SKM-1 (cell line): ENCODE measurements at regions not wholly inside any gene's neighbourhood (a gene's known extent, or its start where the extent isn't known, plus 50 kb on each side); places are given as distances from the start of the nearest gene placed in this dataset.

ENCODE experiments used
- DNase-seq: peaks from one replicate; lab custom pipeline; 2025; ENCODE audit not compliant: unreplicated experiment; lab: John Stamatoyannopoulos, UW

DNA sequence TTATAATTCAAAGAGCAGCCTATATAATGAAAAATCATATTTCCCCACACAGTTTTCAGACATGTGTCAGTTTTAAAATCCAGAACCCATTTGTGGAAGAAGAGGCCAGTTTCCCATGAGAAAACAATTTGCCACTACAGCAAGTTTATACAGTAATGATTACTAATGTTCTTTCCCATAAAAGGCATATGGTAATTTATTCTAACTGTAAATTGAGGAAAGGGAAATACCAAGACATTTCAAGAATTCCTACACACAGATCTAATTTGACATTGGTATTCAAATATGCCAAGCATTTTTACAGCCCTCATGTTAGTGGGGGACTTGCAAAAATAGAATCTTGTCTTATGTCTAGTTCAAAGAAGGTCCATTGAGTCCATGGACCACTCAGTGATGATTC is 1368.6 kb downstream of the FSTL5 start:
- DNase-seq = no peak

DNA sequence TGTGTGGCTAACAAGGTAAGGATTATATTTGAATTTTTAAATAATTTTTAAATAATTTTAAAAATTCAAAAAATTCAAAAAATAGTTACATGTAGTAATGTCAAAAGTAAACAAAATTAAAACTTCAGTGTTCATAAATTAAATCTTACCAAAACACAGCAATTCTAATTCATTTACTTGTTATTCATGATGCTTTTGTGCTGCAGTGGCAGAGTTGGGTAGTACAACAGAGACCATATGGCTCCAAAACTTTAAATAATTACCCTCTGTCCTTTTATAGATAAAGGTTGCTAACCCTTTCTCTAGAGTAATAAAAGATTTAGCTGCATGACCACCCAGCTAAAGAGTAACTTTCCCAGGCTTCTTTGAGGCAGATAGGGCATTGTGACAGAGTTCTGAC is 1355.6 kb downstream of the FSTL5 start:
- no peak for DNase-seq

DNA sequence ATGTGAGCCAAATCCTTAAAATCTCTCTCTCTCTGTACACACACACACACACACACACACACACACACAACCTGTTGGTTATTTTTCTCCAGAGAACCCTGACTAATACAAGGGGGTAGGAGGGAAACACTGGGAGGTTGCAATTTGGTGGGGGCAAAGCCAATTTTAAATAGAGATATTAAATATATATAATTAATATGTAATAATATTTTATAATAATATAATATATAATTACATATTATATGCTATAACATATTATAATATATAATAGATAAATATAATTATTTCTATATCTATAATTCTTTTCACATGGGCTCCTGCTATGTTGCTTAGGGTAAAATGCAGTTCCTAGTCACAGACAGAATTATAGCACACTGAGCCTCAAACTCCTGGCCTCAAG is 1354.2 kb downstream of the FSTL5 start:
- no peak for DNase-seq

DNA sequence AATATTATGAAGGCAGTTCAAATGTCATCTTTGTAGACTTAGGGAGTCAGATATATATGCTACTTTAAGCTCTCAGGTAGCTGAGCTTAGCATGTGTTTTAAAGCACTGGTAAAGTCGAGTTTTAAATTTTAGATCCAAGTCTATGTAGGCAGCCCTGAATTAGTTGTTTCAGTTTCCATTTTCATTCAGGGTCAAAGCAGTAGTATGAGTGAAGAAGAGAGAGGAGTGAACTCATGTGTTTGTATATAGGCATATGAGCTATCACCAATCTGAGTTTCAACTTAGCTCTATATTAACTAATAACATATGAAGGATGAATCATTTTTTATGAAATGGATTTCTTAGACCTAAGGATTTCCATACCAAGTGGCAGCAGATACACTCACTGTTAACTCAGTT is 1353.4 kb downstream of the FSTL5 start:
- no peak for DNase-seq

DNA sequence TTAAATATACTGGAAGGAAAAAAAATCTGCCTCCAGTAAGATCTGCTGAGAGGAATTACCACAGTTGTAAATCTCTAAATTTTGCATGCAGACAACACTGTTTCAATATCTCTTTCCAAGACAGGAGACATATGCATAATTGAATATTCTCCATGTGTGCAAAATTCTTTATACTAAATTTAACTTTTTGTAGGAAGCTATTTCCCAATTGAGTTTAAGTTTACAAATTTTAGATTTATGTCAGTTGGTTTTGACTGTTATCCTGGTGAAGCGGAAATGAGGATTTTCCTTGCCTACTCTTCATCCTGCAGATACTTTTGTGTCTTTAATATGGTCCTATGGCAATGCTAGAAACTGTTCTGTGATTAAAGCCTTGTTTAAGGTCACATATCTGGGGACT is 1352.9 kb downstream of the FSTL5 start:
- DNase-seq = no peak

DNA sequence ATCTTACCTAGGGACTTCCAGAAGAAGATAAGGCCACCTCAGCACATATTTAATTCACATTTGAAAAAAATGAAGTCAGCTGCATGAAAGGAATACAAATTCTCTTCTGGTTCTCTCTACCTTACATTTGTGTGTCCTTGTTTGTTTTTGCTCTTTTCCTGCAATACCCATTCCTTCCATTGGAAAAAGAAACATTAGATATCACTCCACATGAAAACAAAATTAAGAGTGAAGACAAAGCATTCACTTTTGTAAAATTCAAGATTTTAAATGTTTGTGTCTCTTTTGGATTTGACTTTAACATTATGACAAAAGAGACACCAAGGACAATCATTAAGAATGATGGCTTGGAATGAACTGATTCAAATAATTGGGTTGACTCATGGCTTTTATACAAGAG is 1351.8 kb downstream of the FSTL5 start:
- DNase-seq = no peak

DNA sequence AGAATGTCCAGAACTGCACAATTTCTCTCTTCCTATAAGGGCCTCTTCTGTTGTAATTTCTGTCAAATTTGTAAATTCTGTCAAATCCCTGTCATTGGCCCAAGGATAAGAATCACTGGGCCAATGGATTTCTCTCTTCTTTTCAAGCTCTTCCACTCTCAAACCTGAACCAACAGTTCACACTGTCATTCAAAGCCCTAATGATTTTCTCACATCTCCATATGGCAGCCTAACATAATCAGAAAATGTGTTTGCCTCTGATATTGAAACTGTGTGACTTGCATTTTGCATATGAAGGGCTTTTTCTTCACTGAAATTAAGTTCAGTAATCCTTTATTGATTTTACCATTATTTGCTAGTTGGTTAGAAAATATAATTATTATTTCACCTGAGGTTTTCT is 1349.1 kb downstream of the FSTL5 start:
- no peak for DNase-seq

DNA sequence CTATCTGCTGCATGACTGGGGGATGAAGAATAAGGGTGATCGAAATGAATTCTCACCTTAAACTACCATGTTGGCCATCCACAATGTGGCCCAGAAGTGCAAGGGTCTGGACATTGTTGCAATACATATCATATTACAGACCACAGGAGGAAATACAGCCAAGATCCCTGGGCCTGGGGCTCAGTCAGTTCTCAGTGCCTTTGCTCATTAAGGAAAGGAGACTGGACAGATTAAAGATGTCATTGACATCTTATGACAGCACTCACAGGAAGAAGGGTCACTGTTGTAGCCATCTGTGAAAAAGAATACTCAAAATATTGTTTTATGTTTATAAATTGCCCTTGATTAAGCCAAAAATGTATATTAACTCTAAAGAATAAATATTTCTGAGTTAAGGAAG is 1345.2 kb downstream of the FSTL5 start:
- DNase-seq = no peak

DNA sequence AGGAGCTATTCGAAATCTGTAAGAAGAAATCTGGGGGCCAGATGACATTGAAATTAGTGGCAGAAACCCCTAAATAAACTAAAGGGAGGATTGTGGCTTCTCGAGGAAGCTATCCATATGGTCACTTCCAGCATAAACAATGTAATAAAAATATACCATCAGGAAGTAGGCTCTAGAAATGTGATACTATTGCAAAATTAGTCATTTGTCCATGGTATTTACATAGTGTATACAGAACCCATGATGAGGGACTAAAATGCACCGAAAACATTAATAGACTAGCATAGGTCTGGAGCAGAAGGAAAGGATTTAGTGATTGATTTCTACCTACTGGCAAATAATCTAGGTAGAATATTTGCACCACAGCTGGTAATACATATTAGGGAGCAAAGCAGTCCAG is 1344.0 kb downstream of the FSTL5 start:
- no peak for DNase-seq

DNA sequence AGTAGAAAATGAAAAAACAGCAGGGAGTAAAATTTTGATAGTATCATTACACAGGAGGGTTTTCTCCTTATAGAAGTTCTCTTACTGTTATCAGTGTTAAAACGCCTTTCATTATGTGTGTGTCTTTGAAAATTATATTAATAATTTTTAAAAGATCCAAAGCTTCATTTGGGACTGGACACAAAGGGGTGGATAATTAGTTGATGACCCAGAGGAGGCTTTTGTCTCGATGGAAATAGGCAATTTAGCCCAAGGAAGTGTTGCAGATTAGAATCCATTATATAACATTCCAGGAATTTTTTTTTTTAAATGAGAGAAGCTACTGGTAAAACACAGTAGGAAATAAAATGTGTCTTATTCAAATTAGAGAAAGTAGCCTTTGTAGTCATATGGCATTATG is 1339.3 kb downstream of the FSTL5 start:
- DNase-seq = no peak

DNA sequence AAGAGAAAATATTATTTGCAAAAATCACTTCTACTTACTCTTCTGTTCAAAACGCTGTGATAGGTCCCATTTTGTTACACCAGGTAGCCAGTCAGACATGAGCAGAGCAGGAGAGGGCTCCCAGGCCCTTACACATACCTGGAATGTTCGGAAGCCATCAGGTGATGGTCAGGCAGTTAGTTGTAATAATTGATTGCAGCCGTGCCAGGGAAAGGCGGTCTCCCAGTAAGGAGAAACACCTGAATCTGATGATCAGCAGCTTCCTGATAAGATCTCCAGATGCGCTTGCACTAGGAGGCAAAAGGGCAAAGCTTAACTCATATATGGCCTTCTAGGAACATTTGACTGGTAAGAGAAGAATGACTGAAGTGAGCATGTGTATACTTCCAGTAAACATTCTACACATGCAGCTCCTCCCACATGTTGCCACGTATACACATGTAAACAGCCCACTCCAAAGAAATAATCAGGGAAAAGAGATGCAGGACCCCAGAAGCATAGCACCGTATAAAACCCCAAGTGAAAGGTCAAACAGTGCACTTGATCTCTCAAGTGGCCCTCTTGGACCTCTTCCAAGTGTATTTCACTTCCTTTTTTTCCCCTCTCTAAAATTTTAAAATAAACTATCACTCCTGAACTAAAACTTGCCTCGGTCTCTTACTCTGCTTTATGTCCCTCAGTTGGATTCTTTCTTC is 1338.0 kb downstream of the FSTL5 start:
- peak; percentile 4 for DNase-seq

DNA sequence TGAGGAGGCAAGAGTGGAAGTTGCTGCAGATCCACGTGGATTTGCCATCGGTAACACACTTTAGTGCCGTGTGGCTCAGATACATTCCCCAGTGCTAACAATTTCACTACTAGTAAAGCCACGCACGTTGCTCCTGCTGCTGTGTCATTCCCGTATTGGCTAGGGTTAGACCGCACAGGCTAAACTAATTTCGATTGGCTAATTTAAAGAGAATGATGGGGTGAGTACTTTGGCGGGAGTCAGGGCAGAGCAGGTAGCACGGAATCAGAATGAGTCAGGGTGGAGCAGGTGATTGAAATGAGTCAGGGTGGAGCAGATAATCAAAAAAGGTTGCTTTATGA is 1337.5 kb downstream of the FSTL5 start:
- DNase-seq = no peak

DNA sequence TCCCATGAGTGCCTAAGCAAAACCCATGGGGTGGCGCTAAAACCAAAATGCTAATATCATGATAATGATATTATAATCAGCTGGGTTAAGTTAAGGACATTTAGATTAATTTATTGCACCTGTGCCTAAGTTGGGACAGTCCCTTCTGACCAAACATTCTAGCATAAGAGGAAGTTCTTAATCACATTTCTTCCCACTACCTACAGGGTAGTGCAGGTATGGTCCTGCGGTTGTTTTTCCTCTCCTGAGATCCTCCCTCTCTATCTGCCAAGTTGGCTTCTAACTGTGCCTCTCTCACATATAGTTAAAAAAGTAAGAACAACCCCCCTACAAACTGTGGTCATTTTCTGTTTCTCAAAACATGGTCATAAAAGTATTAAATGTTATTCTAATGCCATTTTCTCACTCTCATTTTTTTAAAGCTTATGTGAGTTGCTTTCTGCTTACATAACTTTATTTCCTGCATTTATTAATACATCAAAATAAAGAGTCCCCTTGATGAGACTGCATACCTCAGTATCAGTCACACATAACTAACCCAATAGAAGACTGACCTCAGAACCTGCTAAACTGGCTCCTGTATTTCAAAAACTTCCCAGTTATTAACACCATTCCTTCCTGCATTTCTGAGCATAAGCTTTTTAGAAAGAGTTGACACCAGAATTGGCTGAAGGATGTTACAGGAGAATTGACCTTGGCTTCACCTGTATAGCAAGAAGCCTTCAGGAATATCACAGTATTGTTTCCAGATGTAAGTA is 1332.5 kb downstream of the FSTL5 start:
- no peak for DNase-seq

DNA sequence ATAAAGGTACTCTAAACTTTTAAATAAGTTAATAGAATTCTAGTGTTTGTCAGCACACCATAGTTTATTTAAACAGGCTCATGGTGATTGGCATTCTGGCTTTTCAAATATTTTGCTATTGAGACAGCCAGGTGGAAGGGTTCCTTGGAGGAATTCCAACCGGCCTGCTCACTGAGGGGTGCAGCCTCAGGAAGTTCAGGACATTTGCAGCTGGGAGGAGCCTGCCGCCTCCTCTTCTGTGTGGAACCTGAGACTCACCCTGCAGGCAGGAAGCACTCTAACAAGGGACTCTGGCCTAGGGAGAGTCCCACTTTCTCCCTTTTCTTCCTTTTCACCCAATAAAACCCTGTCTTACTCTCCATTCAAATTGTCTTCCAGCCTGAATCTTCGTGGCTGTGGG is 1328.0 kb downstream of the FSTL5 start:
- DNase-seq = no peak

DNA sequence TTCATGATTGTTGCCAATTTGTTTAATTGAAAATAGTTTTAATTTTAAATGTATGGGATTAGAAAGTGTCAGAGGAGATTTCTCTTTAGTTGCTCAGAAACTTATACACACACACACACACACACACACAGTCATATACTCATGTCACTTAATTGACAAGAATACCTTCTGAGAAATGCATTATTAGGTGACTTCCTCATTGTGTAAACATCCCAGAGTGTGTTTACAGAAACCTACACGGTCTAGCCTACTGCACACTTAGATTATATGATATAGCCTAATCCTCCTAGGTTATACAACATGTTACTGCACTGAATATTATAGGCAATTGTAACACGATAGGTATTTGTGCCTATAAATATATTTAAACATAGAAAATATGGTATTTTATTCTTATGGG is 1327.4 kb downstream of the FSTL5 start:
- DNase-seq = no peak

DNA sequence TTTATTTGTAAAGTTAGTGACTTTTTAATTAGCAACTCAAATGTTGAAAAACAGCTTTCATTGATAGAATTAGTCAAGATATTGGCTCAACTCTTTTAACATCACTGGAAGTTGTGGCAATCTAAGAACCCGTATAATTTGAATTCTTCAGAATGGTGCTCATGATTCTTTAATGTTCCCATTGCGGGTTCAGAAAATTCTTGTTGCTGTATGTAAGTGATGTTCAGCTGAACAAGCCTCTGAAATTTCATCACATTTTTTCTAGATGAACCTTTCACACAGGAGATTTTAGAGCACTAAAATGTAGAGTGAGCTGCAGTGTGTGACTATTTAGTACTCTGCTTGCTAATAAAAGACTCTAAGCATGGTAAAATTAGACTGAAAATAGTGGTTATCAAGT is 1317.7 kb downstream of the FSTL5 start:
- no peak for DNase-seq

DNA sequence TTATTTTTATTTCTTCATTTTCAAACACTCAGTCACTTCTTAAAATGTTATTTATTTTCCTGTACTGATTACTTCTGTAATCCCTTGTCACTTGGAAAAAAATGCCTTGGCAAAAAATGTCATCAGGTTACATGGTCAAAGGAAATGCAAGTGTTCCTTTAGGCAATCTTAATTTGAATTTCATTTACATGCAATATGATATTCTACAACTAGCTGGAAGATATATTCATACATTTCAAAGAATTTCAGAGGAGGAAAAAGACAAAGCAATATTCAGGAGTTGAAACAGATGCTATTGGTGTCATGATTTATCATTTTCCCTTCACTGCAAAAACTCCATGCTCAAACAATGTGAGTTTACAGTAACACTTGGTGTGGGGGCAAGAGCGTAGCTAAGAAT is 1316.6 kb downstream of the FSTL5 start:
- DNase-seq = no peak

DNA sequence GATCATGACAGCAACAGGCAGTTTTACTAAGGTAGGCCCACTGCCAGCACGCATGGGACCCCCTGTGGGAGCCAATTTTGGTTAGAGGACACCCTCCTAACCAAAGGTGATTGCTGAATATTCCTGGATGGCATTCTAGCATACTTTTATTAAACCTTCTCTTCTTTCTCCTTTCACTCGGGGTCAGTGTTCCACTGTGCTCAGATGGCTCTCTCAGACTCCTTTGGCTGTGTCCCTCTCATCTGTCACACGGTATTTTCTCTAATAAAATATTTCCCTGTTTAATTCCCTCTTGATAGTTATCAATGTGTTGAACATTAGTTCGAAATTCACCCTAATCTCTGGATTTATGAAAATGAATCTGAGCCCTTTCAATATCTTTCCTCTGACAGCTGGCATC is 1315.3 kb downstream of the FSTL5 start:
- no peak for DNase-seq

DNA sequence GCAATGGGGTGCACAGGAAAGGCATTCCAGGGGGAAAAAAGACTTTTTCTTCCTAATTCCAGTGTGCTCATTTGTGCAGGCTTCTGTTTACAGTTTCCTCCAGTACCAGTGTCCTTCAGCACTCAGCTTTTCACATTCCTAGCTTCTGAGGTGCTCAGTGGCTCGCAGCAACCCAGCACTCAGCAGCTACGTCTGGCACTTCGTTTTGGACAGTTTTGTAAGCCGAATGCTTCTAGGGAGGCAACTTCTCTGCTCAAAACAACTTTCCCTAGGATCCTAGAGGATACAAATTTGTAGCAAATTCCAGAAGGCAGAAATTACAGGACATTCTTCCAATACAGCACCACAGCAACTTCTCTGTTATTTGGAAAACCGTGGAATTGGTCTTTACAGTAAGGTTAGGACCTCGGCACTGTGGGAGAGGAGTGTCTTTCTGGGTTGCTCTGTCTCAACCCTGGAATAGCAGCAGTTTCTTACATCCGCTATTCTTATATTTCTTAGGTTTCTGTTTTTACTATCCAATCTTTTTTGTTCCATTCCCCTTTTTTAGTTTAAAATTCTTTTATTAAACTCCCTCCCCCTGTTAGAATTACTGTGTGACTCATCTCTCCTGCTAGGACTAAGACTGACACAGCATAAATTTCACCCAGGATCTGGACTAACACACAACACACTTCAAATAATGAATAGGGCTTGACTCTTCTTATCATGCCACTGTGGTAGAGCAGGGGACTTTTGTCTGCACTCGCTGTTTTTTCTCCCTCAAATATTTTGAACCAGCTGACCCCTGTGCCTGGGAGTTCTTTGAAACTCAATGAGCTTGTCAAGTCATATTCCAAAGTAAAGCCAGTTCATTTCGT is 1314.7 kb downstream of the FSTL5 start:
- no peak for DNase-seq

DNA sequence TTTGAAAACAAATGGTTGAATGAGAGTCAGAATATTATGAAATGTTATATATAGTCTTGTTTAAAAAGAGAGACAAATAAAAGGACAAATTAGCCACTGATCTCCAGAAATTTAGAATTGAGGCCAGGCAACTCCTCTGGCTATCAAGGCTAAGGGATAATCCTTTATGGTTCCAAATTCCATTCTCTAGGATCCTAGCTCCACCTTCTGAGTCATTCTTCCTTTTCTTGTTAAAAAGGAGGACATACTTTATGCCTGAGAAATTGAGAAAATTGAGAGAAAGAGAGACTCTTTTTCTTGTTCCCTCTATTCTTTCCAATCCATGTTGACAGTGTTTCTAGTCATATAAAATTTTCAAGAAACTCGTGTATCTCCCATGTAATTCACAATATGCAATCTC is 1299.5 kb downstream of the FSTL5 start:
- no peak for DNase-seq

DNA sequence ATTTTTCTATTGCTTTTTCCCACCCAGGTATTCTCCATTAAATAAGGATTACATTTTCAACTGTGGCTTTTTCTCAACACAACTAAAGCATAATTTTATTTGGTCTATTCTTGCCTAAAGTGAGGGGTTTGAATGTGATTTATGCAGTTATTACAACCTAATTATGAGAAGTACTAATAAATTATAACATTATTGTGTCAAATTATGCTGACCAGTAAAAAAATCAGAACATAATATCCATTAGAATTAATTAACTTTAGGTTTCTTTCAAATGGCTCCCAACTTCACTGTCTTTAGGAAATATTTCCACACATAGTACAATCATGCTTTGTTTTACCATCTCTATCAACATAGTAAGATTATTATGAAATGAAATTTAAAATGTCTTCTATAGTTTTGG is 1293.9 kb downstream of the FSTL5 start:
- DNase-seq = no peak

DNA sequence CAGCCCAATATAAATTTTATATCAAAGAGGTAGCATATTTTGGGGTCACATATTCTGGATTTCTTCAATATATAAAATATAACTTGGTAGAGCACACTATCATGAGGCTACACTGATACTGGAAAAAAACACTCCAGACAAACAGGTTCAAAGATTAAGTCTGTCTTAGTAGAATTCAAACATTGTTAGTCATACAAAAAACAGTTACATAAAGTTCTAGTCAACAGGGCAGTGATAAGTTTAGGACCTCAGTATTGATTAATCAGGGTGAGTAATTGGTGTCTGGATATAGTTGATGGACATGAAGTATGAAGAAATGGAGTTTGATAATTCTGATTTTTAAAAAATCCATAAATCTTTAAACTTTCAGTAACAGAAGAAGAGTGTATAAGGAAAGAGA is 1291.3 kb downstream of the FSTL5 start:
- DNase-seq = no peak
